K562 (cell line): ENCODE measurements at regions not wholly inside any gene's neighbourhood (a gene's known extent, or its start where the extent isn't known, plus 50 kb on each side); places are given as distances from the start of the nearest gene placed in this dataset.

Experiments
- ATAC-seq: fragments of 200-7000 bp; cut with Tn5 transposase; 3 replicates; pipeline ENCODE4 v1.9.1; 2020; ENCODE audit warnings: moderate library complexity
- BruUV-seq: library from RNA; stranded (reverse); fragments of 400-500 nt; replicated peaks from 2 replicates; lab custom pipeline; 2021; lab: Mats Ljungman, UMichigan
- CTCF ChIA-PET: fragments of 300-600 bp; formaldehyde crosslinking; extraction: SDS; loops from one replicate; lab custom pipeline; 2021; ENCODE audit warnings: low intra/inter-chr PET ratio; lab: Yijun Ruan, JAX
- POLR2A ChIA-PET: fragments of 300-600, 350-650 bp; sonication (Branson Sonifier 250); formaldehyde crosslinking; extraction: SDS; loops from one replicate; lab custom pipeline; 2021; ENCODE audit warnings: antibody characterized with exemption, inconsistent platforms; lab: Yijun Ruan, JAX
- DNase-seq, 4 experiments: peaks; one replicate each; pipeline versions ENCODE4 v3.0.0 to v3.0.0-alpha.2; 2011 to 2018; ENCODE audit warnings: low spot score in 3 of 4, mixed read lengths in 3 of 4; ENCODE audit errors: extremely low read depth in 1 of 4
- FAIRE-seq: peaks from 2 replicates; lab custom pipeline; 2011; peaks lifted over from hg19 to GRCh38; lab: Jason Lieb, UNC
- H2AFZ ChIP-seq: 2 replicates; pipeline ENCODE4 v1.6.0; 2011; ENCODE audit warnings: low read depth, low read length, control low read depth, inconsistent platforms
- H3K27ac ChIP-seq: fragments of 200-600 bp; 3 replicates; pipeline ENCODE4 v1.8.0; 2011; ENCODE audit warnings: low read depth, mild to moderate bottlenecking, control low read depth, inconsistent platforms, low read length, moderate library complexity, mixed read lengths; ENCODE audit errors: extremely low read depth
- H3K27me3 ChIP-seq, 2 experiments: fragments of 300-600 bp in 1 of 2; 2 replicates in 1 of 2; 3 replicates in 1 of 2; pipeline versions ENCODE4 v1.6.0 to v1.8.0; 2011; ENCODE audit warnings: inconsistent platforms in 2 of 2, low read length in 2 of 2, mild to moderate bottlenecking in 1 of 2, mixed read lengths in 1 of 2, moderate library complexity in 1 of 2; ENCODE audit not compliant: control insufficient read depth in 2 of 2, insufficient read depth in 2 of 2
- H3K36me3 ChIP-seq: fragments of 300-600 bp; 3 replicates; pipeline ENCODE4 v1.8.0; 2011; ENCODE audit warnings: mild to moderate bottlenecking, low read length, inconsistent platforms; ENCODE audit not compliant: control insufficient read depth, insufficient read depth
- H3K4me1 ChIP-seq, 2 experiments: fragments of 200-600 bp in 1 of 2; replicated peaks in 1 of 2; 2 replicates in 1 of 2; 3 replicates in 1 of 2; pipeline versions ENCODE4 v1.5.1 to v1.8.0; 2011; ENCODE audit warnings: inconsistent platforms in 2 of 2, low read length in 2 of 2, mild to moderate bottlenecking in 1 of 2, mixed read lengths in 1 of 2, moderate library complexity in 1 of 2; ENCODE audit not compliant: control insufficient read depth in 2 of 2, insufficient read depth in 2 of 2
- H3K4me2 ChIP-seq: 2 replicates; pipeline ENCODE4 v1.6.1; 2011; ENCODE audit warnings: low read length, control low read depth, inconsistent platforms, mixed read lengths; ENCODE audit not compliant: insufficient read depth
- H3K4me3 ChIP-seq: fragments of 200-600 bp; sonication (generic), shearing (Covaris generic); 2 replicates; pipeline ENCODE4 v1.5.1; 2016; ENCODE audit warnings: control low read depth, inconsistent platforms
- H3K79me2 ChIP-seq: fragments of 200-600 bp; 3 replicates; pipeline ENCODE4 v1.8.0; 2011; ENCODE audit warnings: low read length, inconsistent platforms; ENCODE audit not compliant: control insufficient read depth, insufficient read depth
- H3K9ac ChIP-seq, 2 experiments: 2 replicates each; pipeline versions ENCODE4 v1.6.0 to v1.6.1; 2011; ENCODE audit warnings: low read depth in 2 of 2, low read length in 2 of 2, control low read depth in 1 of 2, inconsistent platforms in 1 of 2, mild to moderate bottlenecking in 1 of 2, mixed read lengths in 1 of 2; ENCODE audit not compliant: insufficient read depth in 1 of 2
- H3K9me1 ChIP-seq: one replicate; pipeline ENCODE4 v1.6.0; 2011; ENCODE audit warnings: inconsistent platforms, mild to moderate bottlenecking, low read length, moderate library complexity; ENCODE audit not compliant: control insufficient read depth, insufficient read depth
- H3K9me3 ChIP-seq: replicated peaks from 2 replicates; pipeline ENCODE4 v1.5.1; 2011; ENCODE audit warnings: low read depth, low read length, inconsistent platforms; ENCODE audit not compliant: control insufficient read depth, insufficient read depth
- H4K20me1 ChIP-seq: replicated peaks from 2 replicates; pipeline ENCODE4 v1.6.1; 2011; ENCODE audit warnings: low read length, inconsistent platforms, mixed read lengths; ENCODE audit not compliant: control insufficient read depth, insufficient read depth
- CHD4 ChIP-seq: fragments of 200-600 bp; sonication (generic); IDR thresholded peaks from 3 replicates; pipeline ENCODE4 v1.6.1; 2012; ENCODE audit warnings: low read depth, mild to moderate bottlenecking, mixed read lengths, low read length, inconsistent platforms; ENCODE audit not compliant: insufficient read depth, insufficient replicate concordance, poor library complexity, severe bottlenecking
- DEAF1 ChIP-seq: fragments of 450-650 bp; formaldehyde crosslinking; IDR thresholded peaks from 2 replicates; pipeline ENCODE4 v1.4.0; 2020; ENCODE audit warnings: mild to moderate bottlenecking, moderate library complexity
- E2F6 ChIP-seq, 2 experiments: IDR thresholded peaks; 2 replicates each; pipeline ENCODE4 v1.6.1; 2011; ENCODE audit warnings: borderline replicate concordance in 1 of 2, control low read depth in 1 of 2, low read depth in 1 of 2, low read length in 1 of 2, mild to moderate bottlenecking in 1 of 2, mixed read lengths in 1 of 2, moderate library complexity in 1 of 2; ENCODE audit not compliant: insufficient read depth in 1 of 2, insufficient read length in 1 of 2, poor library complexity in 1 of 2, severe bottlenecking in 1 of 2; ENCODE audit errors: extremely low read depth in 1 of 2
- GATAD2A ChIP-seq: fragments of 450-650 bp; IDR thresholded peaks from 2 replicates; pipeline ENCODE4 v1.6.1; 2017
- IFI16 ChIP-seq: fragments of 250-450 bp; sonication (Bioruptor Pico); IDR thresholded peaks from 2 replicates; pipeline ENCODE4 v2.1.2; 2022; ENCODE audit warnings: mild to moderate bottlenecking, inconsistent platforms
- KDM1A ChIP-seq, 2 experiments: fragments of 450-650 bp; IDR thresholded peaks; 2 replicates each; pipeline ENCODE4 v1.6.1; 2016; ENCODE audit warnings: mild to moderate bottlenecking in 2 of 2
- KDM5B ChIP-seq: fragments of 200-600 bp; sonication (generic); IDR thresholded peaks from 2 replicates; pipeline ENCODE4 v1.6.1; 2012; ENCODE audit warnings: low read depth, mild to moderate bottlenecking, moderate library complexity, low read length, control low read depth, inconsistent platforms; ENCODE audit not compliant: insufficient replicate concordance
- LCOR ChIP-seq: sonication (generic); formaldehyde crosslinking; IDR thresholded peaks from 2 replicates; pipeline ENCODE4 v1.8.0; 2022; ENCODE audit warnings: mild to moderate bottlenecking, missing genetic modification reagents
- MAFK ChIP-seq: IDR thresholded peaks from 2 replicates; pipeline ENCODE4 v1.6.1; 2011; ENCODE audit warnings: low read length, improper control_type of control experiment
- NCOA1 ChIP-seq: fragments of 450-650 bp; IDR thresholded peaks from 2 replicates; pipeline ENCODE4 v1.6.1; 2016; ENCODE audit warnings: low read depth
- NONO ChIP-seq, 2 experiments: fragments of 200-400 bp in 1 of 2; fragments of 450-650 bp in 1 of 2; formaldehyde crosslinking in 1 of 2; IDR thresholded peaks; 2 replicates each; pipeline ENCODE4 v1.6.1; 2017; ENCODE audit warnings: low read depth in 2 of 2, mild to moderate bottlenecking in 2 of 2, moderate library complexity in 2 of 2, low read length in 1 of 2
- PHF21A ChIP-seq: fragments of 450-650 bp; IDR thresholded peaks from 2 replicates; pipeline ENCODE4 v1.6.1; 2017; ENCODE audit warnings: low read depth, borderline replicate concordance
- TAF7 ChIP-seq: fragments of 450-650 bp; IDR thresholded peaks from 2 replicates; pipeline ENCODE4 v1.6.1; 2016; ENCODE audit warnings: missing genetic modification characterization, missing compliant biosample characterization
- TEAD1 ChIP-seq, 2 experiments: fragments of 450-650 bp in 1 of 2; sonication (generic) in 1 of 2; formaldehyde crosslinking; IDR thresholded peaks; 2 replicates each; pipeline versions ENCODE4 v1.4.0 to v1.8.0; 2020 to 2022; ENCODE audit warnings: mild to moderate bottlenecking in 2 of 2, missing genetic modification reagents in 1 of 2
- ZNF41 ChIP-seq: fragments of 250-450 bp; sonication (Bioruptor Pico); conservative IDR thresholded peaks from 2 replicates; pipeline ENCODE4 v1.4.0; 2020; ENCODE audit warnings: mild to moderate bottlenecking
- ZNF764 ChIP-seq: fragments of 250-450 bp; sonication (Bioruptor Pico); IDR thresholded peaks from 2 replicates; pipeline ENCODE4 v1.4.0; 2020; ENCODE audit warnings: low read depth, mild to moderate bottlenecking, moderate library complexity
- WGBS: fragments of 100-300 bp; shearing (Covaris generic); methylation state at CpG from one replicate; pipeline ENCODE4 v1.1.6; 2016; ENCODE audit warnings: low coverage, mixed read lengths; ENCODE audit not compliant: insufficient coverage; ENCODE audit errors: missing lambda C conversion rate; 5-methylcytosine and 5-hydroxymethylcytosine counted together
- in situ Hi-C: fragments of 300-500 bp; cut with MboI; formaldehyde crosslinking; loops from 4 replicates; pipeline ENCODE4 v1.15.0; 2018; ENCODE audit warnings: inconsistent platforms, mixed read lengths
- intact Hi-C: fragments of 100-400 bp; cut with micrococcal nuclease; formaldehyde crosslinking; loops from 2 replicates; pipeline ENCODE4 v1.14.2; 2022

GRCh38 chr1:82807563-82807962 lies 1006.8 kb downstream of the ADGRL2 start:
- WGBS = 7% methylated on average over 3 of the region's 3 CpGs
- no peaks in the 10 kb centered on the region for H3K9me3 ChIP-seq
- H2AFZ ChIP-seq = no peak overlapping the region
- no peaks in the 10 kb centered on the region for H4K20me1 ChIP-seq
- H3K4me2 ChIP-seq = no peak overlapping the region
- DNase-seq = no peak
- CTCF ChIA-PET = no interaction called here
- intact Hi-C loops = no loop called here
- in situ Hi-C loops = no loop called here
- TF ChIP-seq GATAD2A (no peak), E2F6 (IDR thresholded peaks at IDR 0.05; ENCODE audit: borderline replicate concordance in 1 of 2, extremely low read depth in 1 of 2, insufficient read depth in 1 of 2, insufficient read length in 1 of 2, low read depth in 1 of 2, low read length in 1 of 2, poor library complexity in 1 of 2, severe bottlenecking in 1 of 2) (no peak), KDM5B (no peak), NONO (IDR thresholded peaks at IDR 0.05; ENCODE audit: low read depth in 2 of 2, low read length in 1 of 2) (no peak), ZNF764 (CRISPR knock-in tag) (no peak), IFI16 (no peak), TAF7 (tag) (no peak), DEAF1 (CRISPR knock-in tag) (no peak), CHD4 (no peak), NCOA1 (no peak), PHF21A (no peak), TEAD1 (CRISPR knock-in tag; IDR thresholded peaks at IDR 0.05) (no peak), LCOR (CRISPR knock-in tag) (no peak), MAFK (no peak), ZNF41 (CRISPR knock-in tag) (no peak), KDM1A (IDR thresholded peaks at IDR 0.05) (no peak)
- H3K9ac ChIP-seq = no peak overlapping the region
- no peaks in the 10 kb centered on the region for H3K36me3 ChIP-seq
- no TSS peak for BruUV-seq
- ATAC-seq = no peak
- H3K27me3 ChIP-seq = no peaks in the 10 kb centered on the region
- no peaks in the 10 kb centered on the region for H3K4me1 ChIP-seq
- FAIRE-seq = no peak
- H3K4me3 ChIP-seq = no peak overlapping the region
- POLR2A ChIA-PET = no interaction called here
- no peak overlapping the region for H3K27ac ChIP-seq
- H3K79me2 ChIP-seq = no peaks in the 10 kb centered on the region
- H3K9me1 ChIP-seq = no peaks in the 10 kb centered on the region
